H9 (cell line): ENCODE measurements at regions not wholly inside any gene's neighbourhood (a gene's known extent, or its start where the extent isn't known, plus 50 kb on each side); places are given as distances from the start of the nearest gene placed in this dataset.

ENCODE experiments used
- DNase-seq: peaks from one replicate; pipeline ENCODE4 v3.0.0-alpha.2; 2017
- H2AFZ ChIP-seq: one replicate; pipeline ENCODE4 v1.6.1; 2013; ENCODE audit warnings: mild to moderate bottlenecking, low read length, control low read depth, moderate library complexity
- H2AK5ac ChIP-seq: 2 replicates; pipeline ENCODE4 v1.6.1; 2013; ENCODE audit warnings: low read length, control low read depth, mixed read lengths; ENCODE audit not compliant: insufficient read length
- H2BK120ac ChIP-seq: one replicate; pipeline ENCODE4 v1.6.1; 2013; ENCODE audit warnings: low read depth, mild to moderate bottlenecking, low read length, control low read depth, inconsistent platforms; ENCODE audit not compliant: poor library complexity, severe bottlenecking
- H2BK12ac ChIP-seq: 2 replicates; pipeline ENCODE4 v1.6.1; 2013; ENCODE audit warnings: low read length, control low read depth, mixed read lengths, low read depth; ENCODE audit not compliant: insufficient read length
- H2BK15ac ChIP-seq: 2 replicates; pipeline ENCODE4 v1.6.1; 2013; ENCODE audit warnings: low read depth, low read length, control low read depth
- H2BK20ac ChIP-seq: one replicate; pipeline ENCODE4 v1.6.1; 2013; ENCODE audit warnings: low read depth, mild to moderate bottlenecking, low read length, control low read depth, inconsistent platforms; ENCODE audit not compliant: poor library complexity, severe bottlenecking
- H2BK5ac ChIP-seq: 2 replicates; pipeline ENCODE4 v1.6.1; 2013; ENCODE audit warnings: low read length, control low read depth, mixed read lengths; ENCODE audit not compliant: insufficient read length
- H3K14ac ChIP-seq: 2 replicates; pipeline ENCODE4 v1.6.1; 2013; ENCODE audit warnings: low read length, control low read depth; ENCODE audit not compliant: insufficient read depth
- H3K18ac ChIP-seq: 2 replicates; pipeline ENCODE4 v1.6.1; 2013; ENCODE audit warnings: low read depth, mild to moderate bottlenecking, mixed read lengths, low read length, control low read depth; ENCODE audit not compliant: insufficient read length
- H3K23ac ChIP-seq: 2 replicates; pipeline ENCODE4 v1.6.1; 2013; ENCODE audit warnings: low read length, control low read depth, mixed read lengths, low read depth; ENCODE audit not compliant: insufficient read length
- H3K23me2 ChIP-seq: 2 replicates; pipeline ENCODE4 v1.6.1; 2013; ENCODE audit warnings: low read depth, mild to moderate bottlenecking, mixed read lengths, low read length, control low read depth; ENCODE audit not compliant: insufficient read length, poor library complexity, severe bottlenecking
- H3K27ac ChIP-seq: 2 replicates; pipeline ENCODE4 v1.5.1; 2013; ENCODE audit warnings: low read length, control low read depth, mixed read lengths, low read depth; ENCODE audit not compliant: insufficient read length
- H3K27me3 ChIP-seq: 2 replicates; pipeline ENCODE4 v1.6.1; 2013; ENCODE audit warnings: low read length, control low read depth, inconsistent platforms; ENCODE audit not compliant: insufficient read depth
- H3K4ac ChIP-seq: 2 replicates; pipeline ENCODE4 v1.6.1; 2013; ENCODE audit warnings: low read depth, mild to moderate bottlenecking, control low read depth, inconsistent platforms, low read length, moderate library complexity
- H3K4me1 ChIP-seq: 2 replicates; pipeline ENCODE4 v1.6.1; 2013; ENCODE audit warnings: low read length, control low read depth, inconsistent platforms; ENCODE audit not compliant: insufficient read depth
- H3K4me2 ChIP-seq: 2 replicates; pipeline ENCODE4 v1.6.1; 2013; ENCODE audit warnings: low read length, control low read depth, mixed read lengths; ENCODE audit not compliant: insufficient read length, insufficient read depth
- H3K56ac ChIP-seq: 2 replicates; pipeline ENCODE4 v1.6.1; 2013; ENCODE audit warnings: low read depth, mild to moderate bottlenecking, mixed read lengths, low read length, control low read depth; ENCODE audit not compliant: insufficient read length
- H3K79me1 ChIP-seq: 2 replicates; pipeline ENCODE4 v1.6.1; 2013; ENCODE audit warnings: low read depth, mild to moderate bottlenecking, moderate library complexity, low read length, control low read depth, inconsistent platforms; ENCODE audit not compliant: insufficient read depth, poor library complexity, severe bottlenecking
- H3K79me2 ChIP-seq: 2 replicates; pipeline ENCODE4 v1.6.1; 2013; ENCODE audit warnings: low read length, control low read depth, inconsistent platforms; ENCODE audit not compliant: insufficient read depth
- H3K9ac ChIP-seq: 2 replicates; pipeline ENCODE4 v1.6.1; 2013; ENCODE audit warnings: low read length, control low read depth, mixed read lengths; ENCODE audit not compliant: insufficient read length; ENCODE audit errors: extremely low read depth
- H3K9me3 ChIP-seq: one replicate; pipeline ENCODE4 v1.6.1; 2013; ENCODE audit warnings: low read depth, low read length, inconsistent platforms; ENCODE audit not compliant: control insufficient read depth
- H3T11ph ChIP-seq: one replicate; pipeline ENCODE4 v1.6.1; 2013; ENCODE audit warnings: mild to moderate bottlenecking, low read length, control low read depth, inconsistent platforms
- H4K20me1 ChIP-seq: one replicate; pipeline ENCODE4 v1.6.1; 2013; ENCODE audit not compliant: control insufficient read depth, insufficient read length, insufficient read depth
- H4K5ac ChIP-seq: 2 replicates; pipeline ENCODE4 v1.6.1; 2013; ENCODE audit warnings: low read depth, mild to moderate bottlenecking, mixed read lengths, low read length, control low read depth; ENCODE audit not compliant: insufficient read length
- H4K8ac ChIP-seq: replicated peaks from 2 replicates; pipeline ENCODE4 v1.6.1; 2013; ENCODE audit warnings: low read length, control low read depth, mixed read lengths, low read depth; ENCODE audit not compliant: insufficient read length
- H4K91ac ChIP-seq: 2 replicates; pipeline ENCODE4 v1.6.1; 2013; ENCODE audit warnings: low read depth, mild to moderate bottlenecking, moderate library complexity, mixed read lengths, low read length, control low read depth; ENCODE audit not compliant: insufficient read length
- H3K27ac Mint-ChIP-seq, 3 experiments: 2 replicates in 2 of 3; 3 replicates in 1 of 3; pipeline ENCODE4 v1.8.0; 2020 to 2021; ENCODE audit warnings: mixed read lengths in 3 of 3, mild to moderate bottlenecking in 1 of 3, moderate library complexity in 1 of 3
- H3K27me3 Mint-ChIP-seq: 2 replicates; pipeline ENCODE4 v1.8.0; 2021; ENCODE audit warnings: low read depth, mild to moderate bottlenecking, moderate library complexity, mixed read lengths
- H3K36me3 Mint-ChIP-seq, 3 experiments: 2 replicates in 2 of 3; 3 replicates in 1 of 3; pipeline ENCODE4 v1.8.0; 2020 to 2021; ENCODE audit warnings: low read depth in 3 of 3, mixed read lengths in 3 of 3; ENCODE audit not compliant: insufficient read depth in 1 of 3
- H3K4me1 Mint-ChIP-seq, 2 experiments: 2 replicates each; pipeline ENCODE4 v1.8.0; 2020; ENCODE audit warnings: mixed read lengths in 2 of 2
- H3K4me3 Mint-ChIP-seq, 2 experiments: 2 replicates in 1 of 2; 3 replicates in 1 of 2; pipeline ENCODE4 v1.8.0; 2020 to 2021; ENCODE audit warnings: mild to moderate bottlenecking in 2 of 2, mixed read lengths in 2 of 2, moderate library complexity in 1 of 2
- H3K9me3 Mint-ChIP-seq, 2 experiments: 2 replicates in 1 of 2; 3 replicates in 1 of 2; pipeline ENCODE4 v1.8.0; 2020; ENCODE audit warnings: mild to moderate bottlenecking in 2 of 2, mixed read lengths in 2 of 2, moderate library complexity in 1 of 2
- CTCF ChIP-seq: fragments of 200-600 bp; sonication (generic); conservative IDR thresholded peaks from 3 replicates; pipeline ENCODE4 v1.8.0; 2021; ENCODE audit warnings: antibody characterized with exemption, mild to moderate bottlenecking
- WGBS: extraction: QIAGEN DNeasy Blood & Tissue Kit; methylation state at CpG from one replicate; pipeline ENCODE4 v1.1.7; 2013; ENCODE audit warnings: missing lambda C conversion rate, low lambda C conversion rate, mixed read lengths; ENCODE audit not compliant: insufficient read length; ENCODE audit errors: extremely low coverage; 5-methylcytosine and 5-hydroxymethylcytosine counted together

GRCh38 chr7:51471210-51471980 is 154.8 kb upstream of the COBL start:
- Histone ChIP-seq H3K4me1 (no peaks in the 10 kb centered on the region), H3K9ac (no peak overlapping the region), H3K4ac (no peak overlapping the region), H3K9me3 (no peaks in the 10 kb centered on the region), H3K4me2 (peak overlapping the region; percentile 90), H4K91ac (no peak overlapping the region), H3K18ac (no peak overlapping the region), H2BK120ac (no peak overlapping the region), H2BK5ac (no peak overlapping the region), H4K20me1 (peaks cover 2% of the 10 kb centered on the region), H2AK5ac (no peak overlapping the region), H4K5ac (no peak overlapping the region), H3K23ac (no peak overlapping the region), H2BK12ac (no peak overlapping the region), H3K56ac (no peak overlapping the region), H3T11ph (no peak overlapping the region), H3K79me1 (no peaks in the 10 kb centered on the region), H2AFZ (no peak overlapping the region), H4K8ac (no peak overlapping the region), H3K27ac (no peak overlapping the region), H3K14ac (peak overlapping the region; percentile 82), H2BK15ac (no peak overlapping the region; the same call in 1 of the 2 replicates), H3K23me2 (peaks cover 5% of the 10 kb centered on the region), H2BK20ac (no peak overlapping the region), H3K79me2 (no peaks in the 10 kb centered on the region), H3K27me3 (no peaks in the 10 kb centered on the region; the same call in 1 of the 2 replicates)
- TF ChIP-seq CTCF, result no peak
- no peaks in the 10 kb centered on the region; a peak in 1 of 7 replicates for H3K36me3 Mint-ChIP-seq
- peaks cover 17 to 19% of the 10 kb centered on the region in 2 experiments for H3K4me1 Mint-ChIP-seq
- H3K9me3 Mint-ChIP-seq, result no peaks in the 10 kb centered on the region
- H3K27me3 Mint-ChIP-seq, result peaks cover 33% of the 10 kb centered on the region
- DNase-seq, result peak; percentile 70
- no peak overlapping the region for H3K27ac Mint-ChIP-seq
- no CpG with 5 or more reads among the region's 33 CpGs for WGBS
- H3K4me3 Mint-ChIP-seq, result peak overlapping the region; percentile 63 to 73
